Astrocyte (in vitro differentiated cells and primary cell): ENCODE measurements at regions not wholly inside any gene's neighbourhood (a gene's known extent, or its start where the extent isn't known, plus 50 kb on each side); places are given as distances from the start of the nearest gene placed in this dataset.

Experiments
- DNase-seq: peaks from one replicate; pipeline ENCODE4 v3.0.0-alpha.2; 2010; ENCODE audit warnings: low read depth
- FAIRE-seq: peaks from 2 replicates; lab custom pipeline; 2011; peaks lifted over from hg19 to GRCh38; lab: Jason Lieb, UNC
- H2AFZ ChIP-seq: 2 replicates; pipeline ENCODE4 v1.6.0; 2012; ENCODE audit warnings: low read depth, low read length, inconsistent platforms
- H3K27ac ChIP-seq: 2 replicates; pipeline ENCODE4 v1.5.1; 2011; ENCODE audit warnings: low read depth, low read length, inconsistent platforms
- H3K27me3 ChIP-seq: 2 replicates; pipeline ENCODE4 v1.6.0; 2011; ENCODE audit warnings: low read length, inconsistent platforms; ENCODE audit not compliant: insufficient read depth
- H3K36me3 ChIP-seq: 2 replicates; pipeline ENCODE4 v1.5.1; 2011; ENCODE audit warnings: low read length, inconsistent platforms; ENCODE audit not compliant: insufficient read depth
- H3K4me1 ChIP-seq: 2 replicates; pipeline ENCODE4 v1.5.1; 2011; ENCODE audit warnings: low read length, inconsistent platforms; ENCODE audit not compliant: insufficient read depth
- H3K4me2 ChIP-seq: 2 replicates; pipeline ENCODE4 v1.6.0; 2012; ENCODE audit warnings: low read length, inconsistent platforms
- H3K4me3 ChIP-seq: 2 replicates; pipeline ENCODE4 v1.5.1; 2011; ENCODE audit warnings: low read depth, mild to moderate bottlenecking, low read length, inconsistent platforms; ENCODE audit not compliant: insufficient read depth
- H3K79me2 ChIP-seq: 2 replicates; pipeline ENCODE4 v1.6.0; 2012; ENCODE audit warnings: mild to moderate bottlenecking, low read length, inconsistent platforms; ENCODE audit not compliant: insufficient read depth
- H3K9ac ChIP-seq: 2 replicates; pipeline ENCODE4 v1.6.0; 2012; ENCODE audit warnings: mild to moderate bottlenecking, low read length, inconsistent platforms
- H3K9me3 ChIP-seq: 2 replicates; pipeline ENCODE4 v1.5.1; 2012; ENCODE audit warnings: low read depth, mild to moderate bottlenecking, low read length, inconsistent platforms; ENCODE audit not compliant: insufficient read depth
- H4K20me1 ChIP-seq: 2 replicates; pipeline ENCODE4 v1.6.0; 2012; ENCODE audit warnings: low read length, inconsistent platforms; ENCODE audit not compliant: insufficient read depth
- H3K27ac Mint-ChIP-seq: one replicate; pipeline ENCODE4 v1.8.0; 2021; ENCODE audit warnings: mild to moderate bottlenecking, mixed read lengths; ENCODE audit not compliant: unreplicated experiment
- H3K27me3 Mint-ChIP-seq: one replicate; pipeline ENCODE4 v1.8.0; 2021; ENCODE audit warnings: low read depth, mixed read lengths; ENCODE audit not compliant: unreplicated experiment
- H3K36me3 Mint-ChIP-seq: one replicate; pipeline ENCODE4 v1.8.0; 2021; ENCODE audit warnings: low read depth, mixed read lengths; ENCODE audit not compliant: unreplicated experiment
- H3K4me1 Mint-ChIP-seq: one replicate; pipeline ENCODE4 v1.8.0; 2021; ENCODE audit warnings: low read depth, mixed read lengths; ENCODE audit not compliant: unreplicated experiment
- H3K4me3 Mint-ChIP-seq: one replicate; pipeline ENCODE4 v1.8.0; 2021; ENCODE audit warnings: mild to moderate bottlenecking, moderate library complexity, mixed read lengths; ENCODE audit not compliant: unreplicated experiment
- H3K9me3 Mint-ChIP-seq: one replicate; pipeline ENCODE4 v1.8.0; 2021; ENCODE audit warnings: mild to moderate bottlenecking, mixed read lengths; ENCODE audit not compliant: unreplicated experiment
- EZH2 ChIP-seq: IDR thresholded peaks from 2 replicates; pipeline ENCODE4 v1.6.1; 2012; ENCODE audit warnings: mild to moderate bottlenecking, low read length, inconsistent platforms; ENCODE audit not compliant: insufficient read depth
- TF ChIP-seq, protein P1 (sequence below): IDR thresholded peaks from 2 replicates; pipeline ENCODE4 v1.5.1; 2011; ENCODE audit warnings: low read depth, mild to moderate bottlenecking, inconsistent platforms, low read length, moderate library complexity; ENCODE audit not compliant: insufficient read depth

- FAIRE-seq, result no peak
- Mint-ChIP-seq H3K4me3 (no peak overlapping the region), H3K27me3 (peaks cover 31% of the 10 kb centered on the region), H3K4me1 (peaks cover 8% of the 10 kb centered on the region), H3K9me3 (no peaks in the 10 kb centered on the region), H3K36me3 (no peaks in the 10 kb centered on the region), H3K27ac (no peak overlapping the region)
- Histone ChIP-seq H3K9me3 (no peaks in the 10 kb centered on the region), H3K4me3 (no peak overlapping the region), H3K27ac (no peak overlapping the region), H3K36me3 (no peaks in the 10 kb centered on the region), H2AFZ (no peak overlapping the region), H3K27me3 (no peaks in the 10 kb centered on the region), H3K4me2 (no peak overlapping the region), H3K79me2 (no peaks in the 10 kb centered on the region), H3K4me1 (no peaks in the 10 kb centered on the region), H4K20me1 (no peaks in the 10 kb centered on the region), H3K9ac (no peak overlapping the region)
- DNase-seq, result no peak
- TF ChIP-seq, protein P1, sequence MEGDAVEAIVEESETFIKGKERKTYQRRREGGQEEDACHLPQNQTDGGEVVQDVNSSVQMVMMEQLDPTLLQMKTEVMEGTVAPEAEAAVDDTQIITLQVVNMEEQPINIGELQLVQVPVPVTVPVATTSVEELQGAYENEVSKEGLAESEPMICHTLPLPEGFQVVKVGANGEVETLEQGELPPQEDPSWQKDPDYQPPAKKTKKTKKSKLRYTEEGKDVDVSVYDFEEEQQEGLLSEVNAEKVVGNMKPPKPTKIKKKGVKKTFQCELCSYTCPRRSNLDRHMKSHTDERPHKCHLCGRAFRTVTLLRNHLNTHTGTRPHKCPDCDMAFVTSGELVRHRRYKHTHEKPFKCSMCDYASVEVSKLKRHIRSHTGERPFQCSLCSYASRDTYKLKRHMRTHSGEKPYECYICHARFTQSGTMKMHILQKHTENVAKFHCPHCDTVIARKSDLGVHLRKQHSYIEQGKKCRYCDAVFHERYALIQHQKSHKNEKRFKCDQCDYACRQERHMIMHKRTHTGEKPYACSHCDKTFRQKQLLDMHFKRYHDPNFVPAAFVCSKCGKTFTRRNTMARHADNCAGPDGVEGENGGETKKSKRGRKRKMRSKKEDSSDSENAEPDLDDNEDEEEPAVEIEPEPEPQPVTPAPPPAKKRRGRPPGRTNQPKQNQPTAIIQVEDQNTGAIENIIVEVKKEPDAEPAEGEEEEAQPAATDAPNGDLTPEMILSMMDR, result no peak
- no peak for TF ChIP-seq EZH2
Measured at GRCh38 chr12:107984973-107985372, 144.1 kb upstream of the WSCD2 start.

DNA sequence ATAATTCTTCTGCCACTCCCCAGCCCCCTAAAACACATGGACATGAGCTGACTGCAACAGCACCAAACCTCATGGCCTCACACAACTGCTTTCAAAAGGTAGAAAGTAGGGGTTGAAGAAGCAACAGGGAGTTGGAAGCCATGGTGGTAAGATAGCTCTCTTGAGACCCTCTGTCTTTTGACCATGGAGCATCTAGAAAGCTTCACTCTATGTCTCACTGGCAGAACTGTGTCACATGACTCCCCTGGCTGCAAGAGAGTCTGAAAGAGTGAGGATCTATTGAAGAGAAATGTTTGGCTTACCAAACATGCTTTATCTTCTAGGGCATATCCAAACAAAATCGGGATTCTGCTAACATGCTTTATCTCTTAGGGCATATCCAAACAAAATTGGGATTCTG is 142.9 kb upstream of the WSCD2 start:
- Mint-ChIP-seq H3K4me1 (peaks cover 8% of the 10 kb centered on the region), H3K27ac (no peak overlapping the region), H3K36me3 (no peaks in the 10 kb centered on the region), H3K27me3 (peaks cover 30% of the 10 kb centered on the region), H3K9me3 (no peaks in the 10 kb centered on the region), H3K4me3 (no peak overlapping the region)
- H3K9ac ChIP-seq, result no peak overlapping the region
- FAIRE-seq, result no peak
- H3K79me2 ChIP-seq, result no peaks in the 10 kb centered on the region
- no peaks in the 10 kb centered on the region for H4K20me1 ChIP-seq
- H3K4me3 ChIP-seq, result no peak overlapping the region
- no peak overlapping the region for H3K27ac ChIP-seq
- H3K36me3 ChIP-seq, result no peaks in the 10 kb centered on the region
- no peak for DNase-seq
- no peaks in the 10 kb centered on the region for H3K27me3 ChIP-seq
- H3K4me2 ChIP-seq, result no peak overlapping the region
- H3K9me3 ChIP-seq, result no peaks in the 10 kb centered on the region
- H3K4me1 ChIP-seq, result no peaks in the 10 kb centered on the region
- H2AFZ ChIP-seq, result no peak overlapping the region
- TF ChIP-seq, protein P1, result no peak

DNA sequence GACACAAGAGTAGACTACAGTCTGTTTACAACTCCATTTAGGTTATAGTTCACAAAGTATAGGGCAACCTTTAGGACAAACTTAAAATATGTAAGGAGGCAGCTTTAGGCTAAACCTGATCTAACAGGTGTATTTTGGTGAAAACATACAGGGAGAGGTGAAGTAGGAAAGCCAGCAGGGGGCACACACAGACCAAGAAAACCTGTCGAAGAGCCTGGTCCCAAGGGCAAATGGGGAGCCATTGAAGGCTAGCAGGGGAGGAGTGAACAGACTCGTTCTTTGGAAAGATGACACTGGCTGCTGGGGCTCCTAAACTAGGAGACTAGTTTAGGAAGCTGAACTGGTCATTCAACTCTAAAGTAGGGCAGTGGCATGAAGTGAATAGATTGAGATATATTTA is 138.8 kb upstream of the WSCD2 start:
- Histone ChIP-seq H3K9ac (no peak overlapping the region), H2AFZ (no peak overlapping the region), H3K4me3 (no peak overlapping the region), H3K4me1 (no peaks in the 10 kb centered on the region), H3K27me3 (no peaks in the 10 kb centered on the region), H3K79me2 (no peaks in the 10 kb centered on the region), H4K20me1 (no peaks in the 10 kb centered on the region), H3K4me2 (no peak overlapping the region), H3K27ac (no peak overlapping the region), H3K9me3 (no peaks in the 10 kb centered on the region), H3K36me3 (no peaks in the 10 kb centered on the region)
- Mint-ChIP-seq H3K4me3 (no peak overlapping the region), H3K27me3 (peaks cover 37% of the 10 kb centered on the region), H3K4me1 (no peaks in the 10 kb centered on the region), H3K27ac (no peak overlapping the region), H3K9me3 (no peaks in the 10 kb centered on the region), H3K36me3 (no peaks in the 10 kb centered on the region)
- no peak for DNase-seq
- TF ChIP-seq, protein P1, result no peak
- TF ChIP-seq EZH2, result no peak
- FAIRE-seq, result no peak
